ENCODE measurements at regions not wholly inside any gene's neighbourhood (a gene's known extent, or its start where the extent isn't known, plus 50 kb on each side); places are given as distances from the start of the nearest gene placed in this dataset.

DNA sequence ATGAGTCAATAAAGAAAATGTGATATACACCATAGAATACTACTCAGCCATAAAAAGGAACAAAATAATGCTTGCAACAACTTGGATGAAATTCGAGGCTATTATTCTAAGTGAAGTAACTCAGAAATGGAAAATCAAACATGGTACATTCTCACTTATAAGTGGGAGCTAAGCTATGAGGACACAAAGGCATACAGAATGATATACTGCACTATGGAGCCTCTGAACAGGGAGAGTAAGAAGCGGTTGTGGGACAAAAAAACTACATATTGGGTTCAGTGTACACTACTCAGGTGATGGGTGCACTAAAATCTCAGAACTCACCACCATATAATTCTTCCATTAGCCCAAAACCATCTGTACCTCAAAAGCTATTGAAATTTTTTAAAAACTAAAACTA, 68.8 kb upstream of the AKAP13 start:
- no peak overlapping the region for H3K27ac ChIP-seq (ENCODE audit: low read length)
- no peaks in the 10 kb centered on the region for H3K27me3 ChIP-seq (ENCODE audit: control insufficient read depth, insufficient read depth)
- intact Hi-C loops (cut with DNase I): no loop called here
- H3K4me3 ChIP-seq (ENCODE audit: low read length): no peak overlapping the region
- DNase-seq (no peak), ATAC-seq (no peak)
- H3K4me1 ChIP-seq (ENCODE audit: control insufficient read depth, insufficient read depth, low read length): no peaks in the 10 kb centered on the region
- no peaks in the 10 kb centered on the region for H3K9me3 ChIP-seq (ENCODE audit: control insufficient read depth, low read length)
- 73% methylated on average over 2 of the region's 2 CpGs for WGBS

DNA sequence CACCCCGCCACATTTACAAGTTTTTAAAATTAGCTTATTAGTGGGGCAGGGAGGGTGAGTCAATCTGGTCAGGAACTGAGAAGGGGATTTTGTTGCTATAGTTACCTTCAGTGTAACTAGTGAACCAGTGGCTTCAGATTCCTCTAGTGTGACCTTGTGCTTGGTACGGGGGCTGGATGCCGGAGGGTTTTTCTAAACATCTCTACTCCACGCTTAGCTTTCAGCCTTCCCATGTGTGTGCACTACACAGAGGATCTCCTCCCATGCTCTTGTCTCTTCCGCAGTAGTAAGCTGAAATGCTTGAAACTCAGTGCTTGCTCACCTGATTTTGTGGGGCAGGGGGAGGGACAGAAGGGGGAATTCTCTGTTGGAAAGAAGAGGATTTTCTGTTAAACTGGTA, 67.9 kb upstream of the AKAP13 start:
- 83% methylated on average over 5 of the region's 5 CpGs for WGBS
- H3K4me1 ChIP-seq (ENCODE audit: control insufficient read depth, insufficient read depth, low read length): no peaks in the 10 kb centered on the region
- intact Hi-C loops (cut with DNase I): no loop called here
- no peak overlapping the region for H3K27ac ChIP-seq (ENCODE audit: low read length)
- no peaks in the 10 kb centered on the region for H3K9me3 ChIP-seq (ENCODE audit: control insufficient read depth, low read length)
- no peak for DNase-seq
- no peaks in the 10 kb centered on the region for H3K27me3 ChIP-seq (ENCODE audit: control insufficient read depth, insufficient read depth)
- ATAC-seq: no peak
- H3K4me3 ChIP-seq (ENCODE audit: low read length): no peak overlapping the region

DNA sequence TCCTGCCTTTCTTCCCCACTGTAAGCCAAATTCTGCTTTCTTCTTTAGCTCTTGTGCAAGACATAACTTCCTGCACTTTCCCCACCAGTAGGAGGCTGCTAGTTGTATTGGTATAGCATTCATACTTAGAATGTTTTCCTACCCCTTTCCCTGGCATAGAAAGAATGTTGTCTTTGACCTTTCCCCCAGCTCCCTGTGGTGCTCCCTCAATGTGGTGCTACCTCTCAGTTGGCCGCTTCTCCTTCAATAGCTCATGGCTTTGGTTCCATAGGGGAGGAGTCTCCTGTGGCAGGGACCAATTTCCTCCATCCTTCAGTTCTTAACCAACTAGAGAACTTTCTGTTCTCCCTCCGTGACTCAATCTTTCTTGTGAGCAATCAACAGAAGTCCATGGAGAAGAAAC, 67.5 kb upstream of the AKAP13 start:
- Histone ChIP-seq H3K27ac (ENCODE audit: low read length) (no peak overlapping the region), H3K9me3 (ENCODE audit: control insufficient read depth, low read length) (no peaks in the 10 kb centered on the region), H3K4me3 (ENCODE audit: low read length) (no peak overlapping the region), H3K27me3 (ENCODE audit: control insufficient read depth, insufficient read depth) (no peaks in the 10 kb centered on the region), H3K4me1 (ENCODE audit: control insufficient read depth, insufficient read depth, low read length) (no peaks in the 10 kb centered on the region)
- ATAC-seq: no peak
- 82% methylated on average over 2 of the region's 2 CpGs for WGBS
- no peak for DNase-seq
- intact Hi-C loops (cut with DNase I): no loop called here

DNA sequence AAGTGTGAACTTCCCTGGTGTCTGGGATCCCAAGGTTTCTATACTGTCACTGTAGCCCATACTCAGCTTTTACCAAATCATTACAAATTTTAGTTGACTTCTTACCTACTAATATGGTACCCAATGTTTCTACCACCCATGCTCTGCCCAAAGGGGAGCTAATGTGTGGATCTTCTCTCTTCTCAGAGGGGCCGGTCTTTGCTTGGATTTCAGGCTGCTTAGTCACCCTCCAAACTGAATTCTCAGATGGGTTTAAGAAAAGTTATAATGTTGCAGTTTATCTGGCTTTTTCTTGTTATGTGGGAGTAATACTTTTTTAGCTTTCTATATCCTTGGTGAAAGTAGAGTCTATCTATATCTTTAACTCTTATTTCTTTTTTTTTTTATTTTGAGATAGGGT, 67.1 kb upstream of the AKAP13 start:
- DNase-seq: no peak
- WGBS: 98% methylated on average over 1 of the region's 1 CpG
- ATAC-seq: no peak
- Histone ChIP-seq H3K4me3 (ENCODE audit: low read length) (no peak overlapping the region), H3K27ac (ENCODE audit: low read length) (no peak overlapping the region), H3K4me1 (ENCODE audit: control insufficient read depth, insufficient read depth, low read length) (no peaks in the 10 kb centered on the region), H3K27me3 (ENCODE audit: control insufficient read depth, insufficient read depth) (no peaks in the 10 kb centered on the region), H3K9me3 (ENCODE audit: control insufficient read depth, low read length) (no peaks in the 10 kb centered on the region)
- intact Hi-C loops (cut with DNase I): no loop called here

DNA sequence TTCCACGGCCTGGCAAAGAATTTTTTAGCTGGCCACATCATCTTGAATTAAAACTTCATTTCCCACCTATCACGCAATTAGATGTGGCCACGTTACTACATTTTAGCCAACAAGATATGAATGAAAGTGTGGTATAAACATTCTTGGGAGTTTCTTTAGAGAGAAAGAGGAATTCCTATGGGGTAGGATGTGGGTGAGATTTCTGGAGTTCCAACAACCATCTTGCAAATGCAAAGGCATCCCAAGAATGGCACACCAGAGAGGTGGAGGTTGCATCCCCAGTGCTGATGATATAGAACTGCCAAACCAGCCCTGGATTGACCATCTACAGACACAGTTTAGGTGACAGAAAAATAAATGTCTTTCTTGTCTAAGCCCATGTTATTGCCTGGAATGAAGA, 66.3 kb upstream of the AKAP13 start:
- Histone ChIP-seq H3K27ac (ENCODE audit: low read length) (no peak overlapping the region), H3K9me3 (ENCODE audit: control insufficient read depth, low read length) (no peaks in the 10 kb centered on the region), H3K4me1 (ENCODE audit: control insufficient read depth, insufficient read depth, low read length) (no peaks in the 10 kb centered on the region), H3K4me3 (ENCODE audit: low read length) (no peak overlapping the region), H3K27me3 (ENCODE audit: control insufficient read depth, insufficient read depth) (no peaks in the 10 kb centered on the region)
- no peak for DNase-seq
- ATAC-seq: no peak
- intact Hi-C loops (cut with DNase I): no loop called here
- WGBS: 96% methylated on average over 3 of the region's 3 CpGs

DNA sequence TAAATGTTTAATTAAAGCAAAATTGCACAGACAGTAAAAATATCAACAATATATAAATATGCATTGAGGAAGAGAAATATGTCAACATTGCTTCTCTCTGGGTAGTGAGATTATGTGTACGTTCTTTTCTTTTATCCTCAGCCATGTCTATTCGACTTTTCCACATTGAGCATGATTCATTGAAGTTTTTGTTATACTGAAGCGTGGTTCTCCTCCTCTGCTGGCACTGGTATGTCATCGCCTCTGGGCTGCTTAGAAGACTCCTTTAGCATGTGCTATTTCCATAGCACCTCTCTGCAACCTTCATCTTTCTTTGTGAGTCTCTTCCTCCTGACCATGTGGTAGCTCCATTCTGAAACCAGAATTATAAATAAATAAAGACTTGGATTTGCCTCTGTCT, 65.8 kb upstream of the AKAP13 start:
- no peak for ATAC-seq
- no peaks in the 10 kb centered on the region for H3K9me3 ChIP-seq (ENCODE audit: control insufficient read depth, low read length)
- intact Hi-C loops (cut with DNase I): no loop called here
- H3K27me3 ChIP-seq (ENCODE audit: control insufficient read depth, insufficient read depth): no peaks in the 10 kb centered on the region
- H3K4me1 ChIP-seq (ENCODE audit: control insufficient read depth, insufficient read depth, low read length): no peaks in the 10 kb centered on the region
- WGBS: 95% methylated on average over 4 of the region's 4 CpGs
- no peak overlapping the region for H3K4me3 ChIP-seq (ENCODE audit: low read length)
- H3K27ac ChIP-seq (ENCODE audit: low read length): no peak overlapping the region
- no peak for DNase-seq

DNA sequence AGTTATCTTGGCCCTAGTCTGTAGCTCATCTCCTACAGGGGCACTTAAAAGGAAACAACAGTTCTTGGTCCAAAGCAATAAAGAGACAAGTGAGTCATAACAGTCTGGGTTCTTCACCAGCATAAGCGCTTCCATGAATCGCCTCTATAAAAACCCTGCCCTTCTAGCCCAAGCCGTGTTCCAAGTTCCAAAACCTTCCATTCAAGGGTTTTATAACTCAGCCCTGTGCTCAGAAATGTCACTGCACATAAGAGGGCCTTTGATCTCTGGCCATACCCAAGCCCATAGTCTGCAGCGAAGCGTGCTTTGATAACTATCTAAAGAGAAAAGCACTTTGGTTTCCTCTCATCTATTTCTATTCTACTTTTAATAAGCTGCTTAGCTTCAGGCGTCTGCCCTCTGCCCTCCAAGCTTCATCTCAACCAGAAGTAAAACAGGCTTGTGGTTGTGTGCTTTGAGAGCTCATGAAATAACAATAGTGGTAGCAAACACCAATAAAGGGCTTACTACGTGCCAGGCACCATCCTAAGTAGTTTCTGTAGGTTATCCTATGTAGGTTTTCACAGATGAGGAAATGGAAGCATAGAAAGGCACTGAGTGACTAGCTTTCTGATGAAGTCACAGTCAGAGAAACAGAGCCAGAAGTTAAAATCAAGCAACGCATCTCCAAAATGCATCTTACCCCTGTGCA, 64.0 kb upstream of the AKAP13 start:
- ATAC-seq (no peak), DNase-seq (no peak)
- no peak overlapping the region for H3K27ac ChIP-seq (ENCODE audit: low read length)
- WGBS: 81% methylated on average over 8 of the region's 8 CpGs
- intact Hi-C loops (cut with DNase I): no loop called here
- H3K4me3 ChIP-seq (ENCODE audit: low read length): no peak overlapping the region
- no peaks in the 10 kb centered on the region for H3K27me3 ChIP-seq (ENCODE audit: control insufficient read depth, insufficient read depth)
- no peaks in the 10 kb centered on the region for H3K4me1 ChIP-seq (ENCODE audit: control insufficient read depth, insufficient read depth, low read length)
- no peaks in the 10 kb centered on the region for H3K9me3 ChIP-seq (ENCODE audit: control insufficient read depth, low read length)

DNA sequence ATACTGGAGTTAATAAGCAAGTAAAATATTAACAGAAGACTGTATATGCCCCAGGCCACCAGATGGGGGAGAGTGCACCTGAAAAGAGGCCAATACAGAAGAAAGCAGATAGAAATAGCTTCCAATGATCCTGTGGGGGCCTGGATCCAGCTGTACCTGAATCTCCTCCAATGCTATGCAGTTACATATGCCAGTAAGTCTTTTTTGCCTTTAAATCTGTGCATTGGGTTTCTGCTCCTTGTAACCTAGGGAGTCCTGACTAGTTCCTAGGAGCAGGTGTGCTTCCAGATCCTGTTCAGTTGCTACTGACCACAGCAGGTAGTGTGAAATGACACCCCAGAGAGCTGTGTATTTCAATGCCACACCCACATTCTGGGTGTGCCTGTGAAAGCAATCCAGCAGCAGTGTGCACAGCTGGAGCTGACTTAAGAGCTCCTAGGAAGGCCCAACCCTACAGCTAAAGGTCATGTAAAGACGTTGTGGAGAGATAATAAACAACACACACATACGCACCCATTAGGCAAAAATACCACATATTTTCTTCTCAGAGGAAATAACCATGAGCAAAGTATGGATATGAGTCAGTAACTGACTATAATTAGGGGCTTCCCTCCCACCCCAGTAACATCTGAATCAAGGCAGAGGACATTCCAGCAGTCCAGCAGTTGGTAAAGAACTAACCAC, 62.2 kb upstream of the AKAP13 start:
- no peak overlapping the region for H3K4me3 ChIP-seq (ENCODE audit: low read length)
- H3K9me3 ChIP-seq (ENCODE audit: control insufficient read depth, low read length): no peaks in the 10 kb centered on the region
- DNase-seq (no peak), ATAC-seq (peak; percentile 60 to 78)
- no peak overlapping the region for H3K27ac ChIP-seq (ENCODE audit: low read length)
- H3K27me3 ChIP-seq (ENCODE audit: control insufficient read depth, insufficient read depth): no peaks in the 10 kb centered on the region
- intact Hi-C loops (cut with DNase I): no loop called here
- 44% methylated on average over 2 of the region's 2 CpGs for WGBS
- no peaks in the 10 kb centered on the region for H3K4me1 ChIP-seq (ENCODE audit: control insufficient read depth, insufficient read depth, low read length)

DNA sequence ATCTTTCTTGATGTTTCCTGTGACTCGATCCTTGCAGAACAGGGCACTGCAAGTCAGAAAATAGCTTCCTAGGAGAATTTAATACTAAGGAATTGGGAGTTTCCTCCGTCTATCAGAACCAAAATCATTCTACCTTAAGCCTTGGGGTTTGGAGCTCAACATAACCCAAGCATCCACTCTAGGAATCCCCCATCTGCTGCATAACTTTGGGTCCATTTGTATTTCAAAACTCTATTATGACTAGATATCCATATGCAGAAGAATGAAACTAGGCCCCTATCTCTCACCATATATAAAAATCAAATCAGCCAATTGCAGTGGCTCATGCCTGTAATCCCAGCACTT, 61.7 kb upstream of the AKAP13 start:
- Histone ChIP-seq H3K27me3 (ENCODE audit: control insufficient read depth, insufficient read depth) (no peaks in the 10 kb centered on the region), H3K4me1 (ENCODE audit: control insufficient read depth, insufficient read depth, low read length) (no peaks in the 10 kb centered on the region), H3K27ac (ENCODE audit: low read length) (no peak overlapping the region), H3K9me3 (ENCODE audit: control insufficient read depth, low read length) (no peaks in the 10 kb centered on the region), H3K4me3 (ENCODE audit: low read length) (no peak overlapping the region)
- WGBS: 82% methylated on average over 2 of the region's 2 CpGs
- intact Hi-C loops (cut with DNase I): no loop called here
- ATAC-seq (no peak), DNase-seq (no peak)

DNA sequence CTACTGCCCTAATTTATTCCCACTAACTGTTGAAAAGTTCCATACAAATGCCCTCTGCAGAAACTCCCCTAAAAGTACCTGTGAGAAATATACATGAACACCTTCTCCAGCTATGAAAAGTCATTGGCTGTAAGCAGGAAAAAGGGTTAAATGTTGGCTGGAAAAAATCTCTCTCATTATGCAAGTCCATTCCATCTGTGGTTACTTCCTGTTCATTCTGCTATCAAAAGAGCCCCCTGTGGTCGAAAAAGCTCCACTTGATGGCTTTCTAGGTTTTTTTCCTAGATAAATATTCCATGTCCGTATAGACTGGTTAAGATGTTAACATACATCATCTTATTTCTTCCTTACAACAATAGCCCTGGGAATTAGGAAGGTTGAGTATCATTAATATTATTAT, 56.2 kb upstream of the AKAP13 start:
- ATAC-seq: no peak
- Histone ChIP-seq H3K4me1 (ENCODE audit: control insufficient read depth, insufficient read depth, low read length) (no peaks in the 10 kb centered on the region), H3K4me3 (ENCODE audit: low read length) (no peak overlapping the region), H3K9me3 (ENCODE audit: control insufficient read depth, low read length) (no peaks in the 10 kb centered on the region), H3K27ac (ENCODE audit: low read length) (no peak overlapping the region), H3K27me3 (ENCODE audit: control insufficient read depth, insufficient read depth) (no peaks in the 10 kb centered on the region)
- 35% methylated on average over 2 of the region's 2 CpGs for WGBS
- intact Hi-C loops (cut with DNase I): no loop called here
- DNase-seq: no peak

DNA sequence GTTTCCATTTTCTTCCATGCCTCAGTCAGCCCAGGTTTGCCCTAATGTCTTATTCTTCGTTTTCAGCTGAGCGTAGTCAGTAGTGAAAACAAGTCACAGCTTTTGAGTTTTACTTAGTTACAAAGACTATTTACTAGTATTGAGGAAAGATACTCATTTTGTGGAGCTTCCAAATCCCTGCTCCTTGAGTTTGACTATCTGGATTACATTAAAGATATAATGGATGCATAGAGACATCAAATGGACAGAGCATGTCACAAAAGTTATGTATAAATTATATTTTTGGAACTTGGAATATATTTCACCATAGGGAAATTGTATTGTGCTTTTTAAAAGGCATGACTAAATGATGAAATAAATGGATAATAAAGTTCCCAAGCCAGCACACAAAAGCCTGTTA, 54.6 kb upstream of the AKAP13 start:
- no peak for ATAC-seq
- no peak overlapping the region for H3K27ac ChIP-seq (ENCODE audit: low read length)
- no peak for DNase-seq
- no peaks in the 10 kb centered on the region for H3K27me3 ChIP-seq (ENCODE audit: control insufficient read depth, insufficient read depth)
- intact Hi-C loops (cut with DNase I): no loop called here
- 90% methylated on average over 2 of the region's 2 CpGs for WGBS
- H3K9me3 ChIP-seq (ENCODE audit: control insufficient read depth, low read length): no peaks in the 10 kb centered on the region
- no peak overlapping the region for H3K4me3 ChIP-seq (ENCODE audit: low read length)
- H3K4me1 ChIP-seq (ENCODE audit: control insufficient read depth, insufficient read depth, low read length): peaks cover 1% of the 10 kb centered on the region

DNA sequence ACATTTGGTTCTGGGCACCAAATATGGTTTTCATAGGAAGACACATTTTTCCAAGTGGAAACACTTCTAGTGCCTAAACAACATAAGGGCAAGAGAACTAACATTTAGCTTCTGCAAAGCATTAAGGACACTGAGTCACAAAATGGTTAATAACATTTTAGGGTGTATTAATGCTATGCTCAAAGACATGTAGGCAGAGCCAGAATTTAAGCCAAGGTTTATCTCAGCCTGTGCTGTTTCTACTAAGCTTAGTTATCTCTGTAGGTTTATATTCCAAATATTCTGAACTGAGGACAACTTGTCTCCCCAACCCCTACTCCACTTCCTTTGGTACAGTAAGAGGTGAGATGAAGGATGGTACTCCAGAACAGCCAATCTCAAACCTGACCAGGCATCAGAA, 54.1 kb upstream of the AKAP13 start:
- Histone ChIP-seq H3K9me3 (ENCODE audit: control insufficient read depth, low read length) (no peaks in the 10 kb centered on the region), H3K4me3 (ENCODE audit: low read length) (no peak overlapping the region), H3K4me1 (ENCODE audit: control insufficient read depth, insufficient read depth, low read length) (peaks cover 4% of the 10 kb centered on the region), H3K27ac (ENCODE audit: low read length) (no peak overlapping the region), H3K27me3 (ENCODE audit: control insufficient read depth, insufficient read depth) (no peaks in the 10 kb centered on the region)
- DNase-seq: no peak
- ATAC-seq: no peak
- intact Hi-C loops (cut with DNase I): no loop called here

Data from right cardiac atrium (tissue), 5 donors.